ENCODE measurements at regions not wholly inside any gene's neighbourhood (a gene's known extent, or its start where the extent isn't known, plus 50 kb on each side); places are given as distances from the start of the nearest gene placed in this dataset.
A peak's percentile ranks its signal among the peaks of the same experiment; 100 is the strongest.

GRCh38 chr15:81843226-81843625 is 202.6 kb downstream of the MEX3B start:
- H3K79me2 ChIP-seq (ENCODE audit: control insufficient read depth, insufficient read depth, low read length), result 0 out of 3 replicates have a peak, but pooled peaks cover 1% of the 10 kb centered on the region
- CTCF ChIA-PET (ENCODE audit: low intra/inter-chr PET ratio), result no interaction called here
- no peaks in the 10 kb centered on the region for H3K36me3 ChIP-seq (ENCODE audit: control insufficient read depth, insufficient read depth, low read length)
- H3K4me3 ChIP-seq, result no peak overlapping the region
- WGBS (ENCODE audit: insufficient coverage, low coverage, missing lambda C conversion rate), result 50% methylated on average over 5 of the region's 5 CpGs
- H3K4me2 ChIP-seq (ENCODE audit: insufficient read depth, low read length), result no peak overlapping the region
- H3K9me3 ChIP-seq (replicated peaks; ENCODE audit: control insufficient read depth, insufficient read depth, low read depth, low read length), result no peaks in the 10 kb centered on the region
- no peak overlapping the region for H3K9ac ChIP-seq (ENCODE audit: insufficient read depth in 1 of 2, low read depth in 2 of 2, low read length in 2 of 2)
- H3K4me1 ChIP-seq (replicated peaks in 1 of 2; ENCODE audit: control insufficient read depth in 2 of 2, insufficient read depth in 2 of 2, low read length in 2 of 2), result no peaks in the 10 kb centered on the region; a peak in 1 of 5 replicates
- ATAC-seq (no peak), FAIRE-seq (no peak), DNase-seq (ENCODE audit: extremely low read depth in 1 of 4, low spot score in 3 of 4) (no peak)
- in situ Hi-C loops (cut with MboI) (no loop called here), intact Hi-C loops (cut with micrococcal nuclease) (no loop called here)
- H4K20me1 ChIP-seq (replicated peaks; ENCODE audit: control insufficient read depth, insufficient read depth, low read length), result no peaks in the 10 kb centered on the region
- no peaks in the 10 kb centered on the region for H3K27me3 ChIP-seq (ENCODE audit: control insufficient read depth in 2 of 2, insufficient read depth in 2 of 2, low read length in 2 of 2)
- BruUV-seq (replicated peaks), result no TSS peak
- no peak overlapping the region for H2AFZ ChIP-seq (ENCODE audit: low read depth, low read length)
- POLR2A ChIA-PET, result no interaction called here
- no peaks in the 10 kb centered on the region for H3K9me1 ChIP-seq (ENCODE audit: control insufficient read depth, insufficient read depth, low read length)
- TF ChIP-seq NR1H2 (CRISPR knock-in tag; IDR thresholded peaks at IDR 0.05) (no peak), KHSRP (IDR thresholded peaks at IDR 0.05) (no peak), TFE3 (CRISPR knock-in tag; IDR thresholded peaks at IDR 0.05) (peak; percentile 36; the same call in 1 of the 2 replicates), ZFP36 (IDR thresholded peaks at IDR 0.05; ENCODE audit: low read depth, low read length, partially characterized antibody) (peak; percentile 13), EHMT2 (IDR thresholded peaks at IDR 0.05) (no peak), WHSC1 (IDR thresholded peaks at IDR 0.05; ENCODE audit: low read length) (no peak)
- H3K27ac ChIP-seq (ENCODE audit: extremely low read depth, low read depth, low read length), result no peak overlapping the region

GRCh38 chr15:81839387-81839786 is 206.4 kb downstream of the MEX3B start:
- Histone ChIP-seq H3K9ac (ENCODE audit: insufficient read depth in 1 of 2, low read depth in 2 of 2, low read length in 2 of 2) (no peak overlapping the region), H3K4me2 (ENCODE audit: insufficient read depth, low read length) (no peak overlapping the region), H3K9me1 (ENCODE audit: control insufficient read depth, insufficient read depth, low read length) (no peaks in the 10 kb centered on the region), H2AFZ (ENCODE audit: low read depth, low read length) (no peak overlapping the region), H3K79me2 (ENCODE audit: control insufficient read depth, insufficient read depth, low read length) (no peaks in the 10 kb centered on the region), H3K4me3 (no peak overlapping the region), H3K4me1 (replicated peaks in 1 of 2; ENCODE audit: control insufficient read depth in 2 of 2, insufficient read depth in 2 of 2, low read length in 2 of 2) (no peaks in the 10 kb centered on the region), H3K27me3 (ENCODE audit: control insufficient read depth in 2 of 2, insufficient read depth in 2 of 2, low read length in 2 of 2) (no peaks in the 10 kb centered on the region), H3K9me3 (replicated peaks; ENCODE audit: control insufficient read depth, insufficient read depth, low read depth, low read length) (no peaks in the 10 kb centered on the region), H3K36me3 (ENCODE audit: control insufficient read depth, insufficient read depth, low read length) (no peaks in the 10 kb centered on the region), H4K20me1 (replicated peaks; ENCODE audit: control insufficient read depth, insufficient read depth, low read length) (no peaks in the 10 kb centered on the region), H3K27ac (ENCODE audit: extremely low read depth, low read depth, low read length) (no peak overlapping the region)
- CTCF ChIA-PET (ENCODE audit: low intra/inter-chr PET ratio), result no interaction called here
- POLR2A ChIA-PET, result no interaction called here
- intact Hi-C loops (cut with micrococcal nuclease) (no loop called here), in situ Hi-C loops (cut with MboI) (no loop called here)
- 18% methylated on average over 2 of the region's 2 CpGs for WGBS (ENCODE audit: insufficient coverage, low coverage, missing lambda C conversion rate)
- ATAC-seq, result no peak
- no TSS peak for BruUV-seq (replicated peaks)
- no peak for FAIRE-seq
- no peak for DNase-seq (ENCODE audit: extremely low read depth in 1 of 4, low spot score in 3 of 4)
- no peak for TF ChIP-seq ZNF507 (tag; conservative IDR thresholded peaks at IDR 0.05)
- no peak for TF ChIP-seq MYNN (IDR thresholded peaks at IDR 0.05)
- no peak for TF ChIP-seq MYNN (CRISPR knock-in tag; IDR thresholded peaks at IDR 0.05)
- peak; percentile 40; the same call in 1 of the 2 replicates for TF ChIP-seq BCOR (IDR thresholded peaks at IDR 0.05)
- TF ChIP-seq L3MBTL2 (IDR thresholded peaks at IDR 0.05), result no peak
- no peak for TF ChIP-seq ZNF740 (CRISPR knock-in tag; IDR thresholded peaks at IDR 0.05)
- TF ChIP-seq ZNF740 (tag; IDR thresholded peaks at IDR 0.05), result no peak
- TF ChIP-seq DPF2 (IDR thresholded peaks at IDR 0.05), result no peak
- TF ChIP-seq ZBTB7A (IDR thresholded peaks at IDR 0.05; ENCODE audit: borderline replicate concordance, control insufficient read depth, low read depth, low read length), result no peak
- TF ChIP-seq ZNF551 (CRISPR knock-in tag; IDR thresholded peaks at IDR 0.05), result no peak
- TF ChIP-seq ZNF212 (CRISPR knock-in tag; IDR thresholded peaks at IDR 0.05), result no peak
- TF ChIP-seq ZNF140 (CRISPR knock-in tag; IDR thresholded peaks at IDR 0.05), result no peak
